Neural crest cell (in vitro differentiated cells): ENCODE measurements at regions not wholly inside any gene's neighbourhood (a gene's known extent, or its start where the extent isn't known, plus 50 kb on each side); places are given as distances from the start of the nearest gene placed in this dataset.

ENCODE experiments used
- DNase-seq: peaks from one replicate; pipeline ENCODE4 v3.0.0; 2021; ENCODE audit warnings: low read depth, mixed read lengths, low spot score
- H3K27ac Mint-ChIP-seq: one replicate; pipeline ENCODE4 v1.8.0; 2021; ENCODE audit warnings: mild to moderate bottlenecking, mixed read lengths; ENCODE audit not compliant: unreplicated experiment
- H3K27me3 Mint-ChIP-seq: 2 replicates; pipeline ENCODE4 v1.8.0; 2021; ENCODE audit warnings: low read depth, mild to moderate bottlenecking, mixed read lengths
- H3K36me3 Mint-ChIP-seq: 2 replicates; pipeline ENCODE4 v1.8.0; 2021; ENCODE audit warnings: low read depth, mild to moderate bottlenecking, mixed read lengths
- H3K4me1 Mint-ChIP-seq: 2 replicates; pipeline ENCODE4 v1.8.0; 2021; ENCODE audit warnings: mixed read lengths
- H3K4me3 Mint-ChIP-seq: one replicate; pipeline ENCODE4 v1.8.0; 2021; ENCODE audit warnings: mild to moderate bottlenecking, mixed read lengths
- H3K9me3 Mint-ChIP-seq: 2 replicates; pipeline ENCODE4 v1.8.0; 2021; ENCODE audit warnings: mixed read lengths
- TF ChIP-seq, protein P1 (sequence below): fragments of 200-600 bp; sonication (generic); conservative IDR thresholded peaks from 2 replicates; pipeline ENCODE4 v1.5.0; 2021; ENCODE audit warnings: antibody characterized with exemption, mild to moderate bottlenecking

- Mint-ChIP-seq H3K27ac (no peak overlapping the region), H3K36me3 (peaks cover 12% of the 10 kb centered on the region), H3K4me3 (no peak overlapping the region), H3K4me1 (no peaks in the 10 kb centered on the region), H3K27me3 (no peaks in the 10 kb centered on the region), H3K9me3 (peaks cover 15% of the 10 kb centered on the region)
- no peak for DNase-seq
- TF ChIP-seq, protein P1, sequence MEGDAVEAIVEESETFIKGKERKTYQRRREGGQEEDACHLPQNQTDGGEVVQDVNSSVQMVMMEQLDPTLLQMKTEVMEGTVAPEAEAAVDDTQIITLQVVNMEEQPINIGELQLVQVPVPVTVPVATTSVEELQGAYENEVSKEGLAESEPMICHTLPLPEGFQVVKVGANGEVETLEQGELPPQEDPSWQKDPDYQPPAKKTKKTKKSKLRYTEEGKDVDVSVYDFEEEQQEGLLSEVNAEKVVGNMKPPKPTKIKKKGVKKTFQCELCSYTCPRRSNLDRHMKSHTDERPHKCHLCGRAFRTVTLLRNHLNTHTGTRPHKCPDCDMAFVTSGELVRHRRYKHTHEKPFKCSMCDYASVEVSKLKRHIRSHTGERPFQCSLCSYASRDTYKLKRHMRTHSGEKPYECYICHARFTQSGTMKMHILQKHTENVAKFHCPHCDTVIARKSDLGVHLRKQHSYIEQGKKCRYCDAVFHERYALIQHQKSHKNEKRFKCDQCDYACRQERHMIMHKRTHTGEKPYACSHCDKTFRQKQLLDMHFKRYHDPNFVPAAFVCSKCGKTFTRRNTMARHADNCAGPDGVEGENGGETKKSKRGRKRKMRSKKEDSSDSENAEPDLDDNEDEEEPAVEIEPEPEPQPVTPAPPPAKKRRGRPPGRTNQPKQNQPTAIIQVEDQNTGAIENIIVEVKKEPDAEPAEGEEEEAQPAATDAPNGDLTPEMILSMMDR = no peak
Observed at GRCh38 chr9:106358331-106358730, 504.6 kb upstream of the ZNF462 start.

DNA sequence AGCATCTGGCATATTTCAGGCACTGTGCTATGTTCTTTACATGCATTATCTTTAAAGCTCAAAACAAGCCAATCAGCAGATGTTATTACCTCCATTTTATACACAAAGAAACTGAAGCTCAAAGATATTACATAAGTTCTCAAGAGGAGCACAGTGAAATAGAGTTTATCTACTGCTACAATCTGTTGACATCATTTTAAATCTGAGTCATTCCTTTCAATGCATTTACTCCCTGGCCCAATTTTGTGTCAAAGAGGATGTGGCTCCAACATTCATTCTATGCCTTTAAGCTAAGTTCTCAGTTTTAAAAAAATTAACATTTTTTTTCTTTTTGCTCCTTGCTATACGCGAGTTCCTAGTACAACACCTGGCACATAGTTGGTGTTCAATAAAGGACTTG, 486.3 kb upstream of the ZNF462 start:
- no peaks in the 10 kb centered on the region for H3K4me1 Mint-ChIP-seq
- H3K9me3 Mint-ChIP-seq = peaks cover 3% of the 10 kb centered on the region
- TF ChIP-seq, protein P1 = no peak
- no peak overlapping the region for H3K4me3 Mint-ChIP-seq
- no peak overlapping the region for H3K27ac Mint-ChIP-seq
- peaks cover 5% of the 10 kb centered on the region for H3K36me3 Mint-ChIP-seq
- DNase-seq = no peak
- no peaks in the 10 kb centered on the region for H3K27me3 Mint-ChIP-seq

DNA sequence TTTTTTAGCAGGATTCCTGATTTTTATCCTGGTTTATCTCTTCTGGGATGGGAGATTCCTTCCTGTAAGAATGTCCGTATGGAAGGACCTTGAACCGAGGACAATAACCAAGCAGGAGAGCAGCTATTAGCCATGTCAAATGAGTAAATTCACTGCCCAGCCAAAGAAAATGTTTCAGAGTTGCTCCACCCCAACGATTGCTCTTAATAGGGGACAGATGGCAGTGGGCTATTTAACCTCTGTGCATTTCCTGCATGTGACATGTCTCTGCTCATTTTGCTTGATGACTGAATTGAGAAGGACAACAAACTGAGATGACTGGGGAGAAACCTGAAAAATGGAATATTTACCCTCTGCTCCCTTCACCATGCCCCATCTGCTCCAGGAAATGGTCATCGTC, 479.9 kb upstream of the ZNF462 start:
- H3K4me1 Mint-ChIP-seq = peaks cover 7% of the 10 kb centered on the region
- DNase-seq = no peak
- no peak overlapping the region for H3K27ac Mint-ChIP-seq
- H3K4me3 Mint-ChIP-seq = no peak overlapping the region
- TF ChIP-seq, protein P1 = no peak
- H3K36me3 Mint-ChIP-seq = no peaks in the 10 kb centered on the region
- H3K27me3 Mint-ChIP-seq = no peaks in the 10 kb centered on the region
- no peaks in the 10 kb centered on the region for H3K9me3 Mint-ChIP-seq

GRCh38 chr9:106387965-106388364, 475.0 kb upstream of the ZNF462 start:
- H3K9me3 Mint-ChIP-seq = no peaks in the 10 kb centered on the region
- TF ChIP-seq, protein P1 = no peak
- peaks cover 11% of the 10 kb centered on the region for H3K4me1 Mint-ChIP-seq
- no peak overlapping the region for H3K27ac Mint-ChIP-seq
- H3K27me3 Mint-ChIP-seq = no peaks in the 10 kb centered on the region
- H3K4me3 Mint-ChIP-seq = no peak overlapping the region
- H3K36me3 Mint-ChIP-seq = no peaks in the 10 kb centered on the region
- no peak for DNase-seq

DNA sequence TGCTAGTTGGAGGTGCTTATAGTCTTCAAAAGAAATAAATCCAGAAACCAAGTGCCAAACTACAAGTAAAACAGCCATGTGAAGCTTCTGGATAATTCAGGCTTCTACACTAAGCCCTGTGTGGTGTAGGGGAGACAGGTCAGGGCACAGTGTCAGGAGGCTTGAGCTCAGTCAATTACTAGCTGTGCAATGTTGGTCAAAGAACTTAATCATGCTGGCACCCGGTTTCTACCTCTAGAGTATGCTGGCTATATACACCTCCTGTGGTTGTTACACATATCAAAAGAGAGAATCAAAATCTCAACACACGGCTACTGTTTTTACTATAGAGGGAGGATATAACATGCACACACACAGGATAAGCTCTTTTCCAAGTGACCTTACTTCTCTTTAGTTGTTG, 469.7 kb upstream of the ZNF462 start:
- Mint-ChIP-seq H3K27me3 (no peaks in the 10 kb centered on the region), H3K4me3 (no peak overlapping the region), H3K9me3 (no peaks in the 10 kb centered on the region), H3K27ac (no peak overlapping the region), H3K36me3 (no peaks in the 10 kb centered on the region), H3K4me1 (peaks cover 4% of the 10 kb centered on the region)
- DNase-seq = no peak
- TF ChIP-seq, protein P1 = no peak

DNA sequence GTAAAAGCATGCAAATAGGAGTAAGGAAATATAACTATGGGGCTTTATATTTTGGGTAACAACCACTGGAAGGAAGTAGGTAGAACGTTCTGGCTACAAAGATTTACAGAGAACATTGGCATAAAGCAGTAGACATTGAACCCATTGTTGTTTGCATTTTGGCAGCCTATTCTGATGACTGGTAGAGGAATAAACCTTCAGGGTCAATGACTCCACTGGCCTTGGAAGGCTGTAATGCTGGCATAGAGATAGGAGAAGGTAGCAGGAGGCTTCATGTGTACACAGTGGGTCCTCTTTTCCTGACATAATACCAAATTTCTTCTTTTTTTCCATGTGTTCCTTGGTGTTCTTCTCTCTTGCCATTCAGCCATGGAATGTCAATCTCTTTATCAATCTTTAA, 462.8 kb upstream of the ZNF462 start:
- Mint-ChIP-seq H3K4me1 (no peaks in the 10 kb centered on the region), H3K4me3 (no peak overlapping the region), H3K27me3 (no peaks in the 10 kb centered on the region), H3K9me3 (peaks cover 6% of the 10 kb centered on the region), H3K27ac (no peak overlapping the region), H3K36me3 (no peaks in the 10 kb centered on the region)
- TF ChIP-seq, protein P1 = no peak
- DNase-seq = no peak
